Smooth muscle cell (in vitro differentiated cells): ENCODE measurements at regions not wholly inside any gene's neighbourhood (a gene's known extent, or its start where the extent isn't known, plus 50 kb on each side); places are given as distances from the start of the nearest gene placed in this dataset.

Experiments used
- DNase-seq: peaks from one replicate; lab custom pipeline; 2025; ENCODE audit not compliant: unreplicated experiment; lab: John Stamatoyannopoulos, UW
- H2AFZ ChIP-seq: fragments of 200-600 bp; sonication (generic); 2 replicates; pipeline ENCODE4 v1.6.0; 2016; ENCODE audit warnings: antibody characterized with exemption, low read depth, mild to moderate bottlenecking
- H3F3A ChIP-seq: fragments of 200-600 bp; sonication (generic); 2 replicates; pipeline ENCODE4 v1.6.0; 2017; ENCODE audit warnings: antibody characterized with exemption, low read depth
- H3K27ac ChIP-seq: fragments of 200-600 bp; sonication (generic); 2 replicates; pipeline ENCODE4 v1.5.1; 2016; ENCODE audit warnings: low read depth, mild to moderate bottlenecking
- H3K27me3 ChIP-seq: fragments of 200-600 bp; sonication (generic); 2 replicates; pipeline ENCODE4 v1.6.1; 2016; ENCODE audit warnings: low read depth, mild to moderate bottlenecking
- H3K36me3 ChIP-seq: fragments of 200-600 bp; sonication (generic); 2 replicates; pipeline ENCODE4 v1.5.1; 2016; ENCODE audit warnings: low read depth
- H3K4me1 ChIP-seq: fragments of 200-600 bp; sonication (generic); 2 replicates; pipeline ENCODE4 v1.5.1; 2016; ENCODE audit warnings: low read depth
- H3K4me2 ChIP-seq: fragments of 200-600 bp; sonication (generic); 2 replicates; pipeline ENCODE4 v1.6.0; 2016; ENCODE audit warnings: mild to moderate bottlenecking
- H3K4me3 ChIP-seq: fragments of 200-600 bp; sonication (generic); 2 replicates; pipeline ENCODE4 v1.5.1; 2016; ENCODE audit warnings: mild to moderate bottlenecking
- H3K79me2 ChIP-seq: fragments of 200-600 bp; sonication (generic); 2 replicates; pipeline ENCODE4 v1.6.0; 2016; ENCODE audit warnings: low read depth, mild to moderate bottlenecking
- H3K9ac ChIP-seq: fragments of 200-600 bp; sonication (generic); 2 replicates; pipeline ENCODE4 v1.6.0; 2016; ENCODE audit warnings: low read depth
- H3K9me3 ChIP-seq: fragments of 200-600 bp; sonication (generic); replicated peaks from 2 replicates; pipeline ENCODE4 v1.5.1; 2016; ENCODE audit warnings: low read depth
- H4K20me1 ChIP-seq: fragments of 200-600 bp; sonication (generic); 2 replicates; pipeline ENCODE4 v1.6.0; 2016; ENCODE audit warnings: low read depth
- CTCF ChIP-seq: fragments of 200-600 bp; sonication (generic); IDR thresholded peaks from 2 replicates; pipeline ENCODE4 v1.5.1; 2017; ENCODE audit warnings: borderline replicate concordance, mild to moderate bottlenecking, antibody characterized with exemption; ENCODE audit not compliant: insufficient read depth, poor library complexity, severe bottlenecking
- WGBS: methylation state at CpG from one replicate; pipeline ENCODE4 v1.1.7; 2016; ENCODE audit warnings: low lambda C conversion rate; 5-methylcytosine and 5-hydroxymethylcytosine counted together

- WGBS, result 77% methylated on average over 4 of the region's 4 CpGs
- no peak for DNase-seq
- Histone ChIP-seq H3K4me2 (no peak overlapping the region), H3K36me3 (no peaks in the 10 kb centered on the region), H3F3A (peaks cover 7% of the 10 kb centered on the region), H3K9me3 (no peaks in the 10 kb centered on the region), H3K4me3 (no peak overlapping the region), H3K9ac (no peak overlapping the region), H2AFZ (no peak overlapping the region), H3K27ac (no peak overlapping the region), H3K79me2 (no peaks in the 10 kb centered on the region), H3K4me1 (peaks cover 5% of the 10 kb centered on the region), H4K20me1 (no peaks in the 10 kb centered on the region), H3K27me3 (no peaks in the 10 kb centered on the region)
- TF ChIP-seq CTCF, result no peak
Observed at GRCh38 chr15:85959611-85960010, 120.1 kb upstream of the AGBL1 start.

GRCh38 chr15:85960381-85960780 lies 119.3 kb upstream of the AGBL1 start:
- H3K4me1 ChIP-seq, result peaks cover 13% of the 10 kb centered on the region
- H3K27ac ChIP-seq, result no peak overlapping the region
- H3K36me3 ChIP-seq, result no peaks in the 10 kb centered on the region
- no peak overlapping the region for H3K4me3 ChIP-seq
- WGBS, result 94% methylated on average over 2 of the region's 2 CpGs
- no peaks in the 10 kb centered on the region for H4K20me1 ChIP-seq
- no peak overlapping the region for H3K9ac ChIP-seq
- H3K79me2 ChIP-seq, result no peaks in the 10 kb centered on the region
- H3K9me3 ChIP-seq, result no peaks in the 10 kb centered on the region
- DNase-seq, result no peak
- TF ChIP-seq CTCF, result no peak
- no peak overlapping the region for H2AFZ ChIP-seq
- H3K27me3 ChIP-seq, result no peaks in the 10 kb centered on the region
- no peak overlapping the region for H3K4me2 ChIP-seq
- peaks cover 7% of the 10 kb centered on the region for H3F3A ChIP-seq

- Histone ChIP-seq H3K27me3 (no peaks in the 10 kb centered on the region), H3K27ac (no peak overlapping the region), H4K20me1 (no peaks in the 10 kb centered on the region), H3K9ac (no peak overlapping the region), H3K79me2 (no peaks in the 10 kb centered on the region), H3K9me3 (no peaks in the 10 kb centered on the region), H2AFZ (no peak overlapping the region), H3F3A (no peaks in the 10 kb centered on the region), H3K4me3 (no peak overlapping the region), H3K4me2 (no peak overlapping the region), H3K4me1 (peaks cover 13% of the 10 kb centered on the region), H3K36me3 (no peaks in the 10 kb centered on the region)
- WGBS, result 97% methylated on average over 4 of the region's 4 CpGs
- no peak for DNase-seq
- no peak for TF ChIP-seq CTCF
Observed at GRCh38 chr15:85961821-85962220, 117.8 kb upstream of the AGBL1 start.

- H4K20me1 ChIP-seq, result no peaks in the 10 kb centered on the region
- H3K9ac ChIP-seq, result no peak overlapping the region
- H3K36me3 ChIP-seq, result no peaks in the 10 kb centered on the region
- peaks cover 13% of the 10 kb centered on the region for H3K4me1 ChIP-seq
- WGBS, result 96% methylated on average over 4 of the region's 4 CpGs
- no peak overlapping the region for H2AFZ ChIP-seq
- DNase-seq, result no peak
- no peak overlapping the region for H3K27ac ChIP-seq
- no peaks in the 10 kb centered on the region for H3K27me3 ChIP-seq
- no peak for TF ChIP-seq CTCF
- H3K9me3 ChIP-seq, result no peaks in the 10 kb centered on the region
- no peak overlapping the region for H3K4me3 ChIP-seq
- H3K79me2 ChIP-seq, result no peaks in the 10 kb centered on the region
- H3F3A ChIP-seq, result no peaks in the 10 kb centered on the region
- no peak overlapping the region for H3K4me2 ChIP-seq
Observed at GRCh38 chr15:85963262-85963760, 116.4 kb upstream of the AGBL1 start.
